Immature natural killer cell (primary cell): ENCODE measurements at regions not wholly inside any gene's neighbourhood (a gene's known extent, or its start where the extent isn't known, plus 50 kb on each side); places are given as distances from the start of the nearest gene placed in this dataset.

Source experiments
- DNase-seq, 3 donors: peaks; one replicate each; pipeline ENCODE4 v3.0.0; 2022; ENCODE audit warnings: mixed read lengths in 1 of 3
- H3K27ac Mint-ChIP-seq, 6 donors: one replicate each; pipeline ENCODE4 v1.8.0; 2020; ENCODE audit warnings: mixed read lengths in 6 of 6, mild to moderate bottlenecking in 5 of 6, inconsistent platforms in 4 of 6, moderate library complexity in 3 of 6
- H3K27me3 Mint-ChIP-seq, 3 donors: one replicate each; pipeline ENCODE4 v1.8.0; 2020 to 2021; ENCODE audit warnings: low read depth in 3 of 3, mild to moderate bottlenecking in 3 of 3, mixed read lengths in 3 of 3, moderate library complexity in 3 of 3, inconsistent platforms in 1 of 3
- H3K36me3 Mint-ChIP-seq, 3 donors: one replicate each; pipeline ENCODE4 v1.8.0; 2020; ENCODE audit warnings: mixed read lengths in 3 of 3, inconsistent platforms in 2 of 3, mild to moderate bottlenecking in 2 of 3
- H3K4me1 Mint-ChIP-seq, 2 donors: one replicate each; pipeline ENCODE4 v1.8.0; 2020; ENCODE audit warnings: inconsistent platforms in 2 of 2, mild to moderate bottlenecking in 2 of 2, mixed read lengths in 2 of 2, moderate library complexity in 1 of 2
- H3K4me3 Mint-ChIP-seq, 5 donors: one replicate each; pipeline ENCODE4 v1.8.0; 2020; ENCODE audit warnings: mild to moderate bottlenecking in 5 of 5, mixed read lengths in 5 of 5, inconsistent platforms in 3 of 5, moderate library complexity in 3 of 5
- H3K9me3 Mint-ChIP-seq, 6 donors: one replicate each; pipeline ENCODE4 v1.8.0; 2020; ENCODE audit warnings: mild to moderate bottlenecking in 6 of 6, mixed read lengths in 6 of 6, inconsistent platforms in 4 of 6, moderate library complexity in 3 of 6

DNA sequence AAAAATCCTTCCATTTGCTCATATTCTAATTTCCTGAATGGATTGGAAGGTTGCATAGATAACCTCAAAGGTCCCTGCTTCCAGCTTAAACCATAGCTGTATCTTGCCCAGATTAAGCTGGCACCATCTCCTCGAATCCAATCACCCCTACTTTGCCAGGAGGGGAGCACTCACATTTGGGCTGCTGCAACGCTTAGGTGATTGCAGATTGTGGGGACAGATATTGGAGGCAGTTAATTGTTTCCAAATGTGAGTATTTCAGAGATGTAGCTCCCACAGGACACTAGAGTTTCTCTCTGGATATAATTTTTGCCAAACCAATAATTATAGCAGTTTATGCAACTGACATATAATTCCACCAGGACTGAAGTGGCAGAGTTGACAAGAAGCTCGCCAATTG lies 53.5 kb upstream of the ACSL1 start:
- H3K4me3 Mint-ChIP-seq, result no peak overlapping the region

DNA sequence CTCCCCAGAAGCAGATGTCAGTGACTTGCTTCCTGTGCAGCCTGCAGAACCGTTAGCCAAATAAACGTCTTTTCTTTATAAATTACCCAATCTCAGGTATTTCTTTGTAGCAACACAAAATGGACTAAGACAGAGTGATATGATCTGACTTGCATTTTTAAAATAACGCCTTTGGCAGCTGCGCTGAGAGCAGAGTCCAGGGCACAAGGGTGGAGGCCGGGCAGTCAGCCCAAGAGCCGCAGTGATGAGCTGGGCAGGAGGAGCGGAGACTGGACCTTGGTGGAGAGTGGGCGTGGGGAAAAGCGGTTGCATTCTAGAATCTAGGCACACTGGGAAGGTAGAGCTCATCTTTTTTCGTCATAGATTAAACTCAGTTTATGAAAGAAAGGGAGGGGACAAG lies 56.5 kb upstream of the ACSL1 start:
- Mint-ChIP-seq H3K27me3 (peaks cover 0 to 8% (median 4%) of the 10 kb centered on the region in 3 donors), H3K36me3 (no peaks in the 10 kb centered on the region), H3K9me3 (no peaks in the 10 kb centered on the region), H3K4me1 (no peaks in the 10 kb centered on the region), H3K27ac (no peak overlapping the region), H3K4me3 (no peak overlapping the region)
- no peak for DNase-seq

More for the DNA sequence above, 53.5 kb upstream of the ACSL1 start:
- H3K4me1 Mint-ChIP-seq, result no peaks in the 10 kb centered on the region
- DNase-seq, result no peak
- H3K27me3 Mint-ChIP-seq, result peaks cover 0 to 7% (median 6%) of the 10 kb centered on the region in 3 donors
- no peaks in the 10 kb centered on the region for H3K36me3 Mint-ChIP-seq
- H3K9me3 Mint-ChIP-seq, result no peaks in the 10 kb centered on the region
- no peak overlapping the region for H3K27ac Mint-ChIP-seq

DNA sequence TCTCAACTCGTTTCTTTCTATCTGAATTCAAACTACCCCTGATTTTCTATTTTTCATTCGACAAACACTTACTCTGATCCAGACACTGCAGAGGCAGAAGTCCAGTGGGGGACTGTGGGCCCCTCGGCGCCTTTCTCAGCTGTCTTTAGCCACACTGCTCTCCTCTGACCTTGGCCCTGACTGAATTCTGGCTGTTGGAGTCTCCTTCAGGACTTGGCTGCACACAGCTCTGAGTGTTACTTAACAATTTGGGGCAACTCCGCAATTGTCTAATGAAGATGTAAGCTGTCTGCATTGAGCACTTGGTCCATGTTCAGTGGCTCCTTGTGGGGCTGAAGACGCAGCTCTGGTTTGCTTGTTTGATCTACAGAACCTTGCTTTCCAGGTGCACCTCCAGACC lies 57.3 kb upstream of the ACSL1 start:
- H3K4me3 Mint-ChIP-seq, result no peak overlapping the region
- H3K27ac Mint-ChIP-seq, result no peak overlapping the region
- DNase-seq, result no peak
- H3K27me3 Mint-ChIP-seq, result peaks cover 1 to 8% (median 4%) of the 10 kb centered on the region in 3 donors
- no peaks in the 10 kb centered on the region for H3K36me3 Mint-ChIP-seq
- no peaks in the 10 kb centered on the region for H3K9me3 Mint-ChIP-seq
- H3K4me1 Mint-ChIP-seq, result no peaks in the 10 kb centered on the region

DNA sequence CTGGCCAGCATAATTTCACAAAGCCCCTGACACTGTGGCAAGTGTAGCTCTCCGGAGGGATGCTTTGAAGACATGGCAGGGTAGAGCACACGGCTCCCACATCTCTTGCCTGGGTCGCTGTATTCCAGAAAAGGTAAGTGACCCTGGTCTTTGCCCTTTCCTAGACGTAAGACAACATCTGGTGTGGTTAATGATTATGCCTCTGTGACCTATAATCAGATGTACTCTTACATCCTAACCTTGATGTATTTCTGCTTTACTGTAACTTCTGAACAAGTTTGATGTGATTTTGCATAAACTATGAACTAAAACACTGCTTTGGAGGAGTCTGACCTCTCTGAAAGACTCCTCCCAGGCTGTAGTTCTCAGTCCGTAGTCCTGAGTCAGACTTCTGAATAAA lies 59.1 kb upstream of the ACSL1 start:
- Mint-ChIP-seq H3K36me3 (no peaks in the 10 kb centered on the region), H3K9me3 (no peaks in the 10 kb centered on the region)

DNA sequence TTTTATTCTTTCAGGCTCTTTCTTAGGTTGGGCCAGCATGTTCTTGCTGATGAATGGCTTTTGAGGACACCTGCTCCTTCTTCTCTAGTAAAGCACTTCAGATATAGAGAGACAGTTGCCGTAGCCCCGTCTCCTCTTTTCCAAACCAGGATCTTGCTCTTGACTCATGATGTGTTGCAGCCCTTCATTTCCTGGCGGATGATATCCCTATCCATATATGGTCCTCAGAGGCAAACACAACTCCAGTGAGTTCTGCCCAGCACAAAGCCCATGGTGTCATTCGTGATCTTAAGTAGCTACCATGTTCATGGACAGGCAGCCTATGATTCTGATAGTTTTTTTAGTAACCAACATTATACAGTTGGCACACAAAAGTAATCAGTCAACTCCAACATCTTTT lies 59.8 kb upstream of the ACSL1 start:
- no peak overlapping the region for H3K27ac Mint-ChIP-seq
- H3K27me3 Mint-ChIP-seq, result peaks cover 2 to 8% (median 2%) of the 10 kb centered on the region in 3 donors
- H3K4me1 Mint-ChIP-seq, result no peaks in the 10 kb centered on the region
- H3K36me3 Mint-ChIP-seq, result no peaks in the 10 kb centered on the region
- DNase-seq, result no peak
- no peak overlapping the region for H3K4me3 Mint-ChIP-seq
- no peaks in the 10 kb centered on the region for H3K9me3 Mint-ChIP-seq

More for the DNA sequence above, 59.1 kb upstream of the ACSL1 start:
- H3K27ac Mint-ChIP-seq, result no peak overlapping the region
- peaks cover 0 to 8% (median 2%) of the 10 kb centered on the region in 3 donors for H3K27me3 Mint-ChIP-seq
- no peak overlapping the region for H3K4me3 Mint-ChIP-seq
- no peaks in the 10 kb centered on the region for H3K4me1 Mint-ChIP-seq
- DNase-seq, result no peak

DNA sequence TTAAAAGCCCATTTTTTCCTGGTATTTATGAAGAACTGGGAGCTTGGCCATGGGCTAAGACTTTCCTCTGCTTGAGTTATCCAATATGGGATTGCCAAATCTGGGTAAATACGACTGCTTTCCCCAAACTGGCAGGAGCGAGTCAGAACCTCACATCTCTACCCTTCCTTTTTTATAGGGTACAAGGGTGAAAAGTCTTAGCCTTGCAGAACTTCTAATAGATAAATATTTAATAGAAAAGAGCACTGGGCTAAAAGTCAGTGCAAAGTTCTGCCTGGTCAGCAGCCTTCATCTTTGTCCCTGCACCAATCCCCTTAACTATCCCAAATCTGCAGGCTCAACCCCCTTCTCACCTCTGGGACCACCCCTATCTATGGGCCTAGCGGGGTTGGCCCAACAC lies 61.6 kb upstream of the ACSL1 start:
- Mint-ChIP-seq H3K4me1 (no peaks in the 10 kb centered on the region), H3K27me3 (peaks cover 2 to 7% (median 3%) of the 10 kb centered on the region in 3 donors), H3K4me3 (no peak overlapping the region), H3K27ac (no peak overlapping the region), H3K9me3 (peaks cover 0 to 2% (median 0%) of the 10 kb centered on the region in 6 donors), H3K36me3 (no peaks in the 10 kb centered on the region)
- DNase-seq, result no peak

DNA sequence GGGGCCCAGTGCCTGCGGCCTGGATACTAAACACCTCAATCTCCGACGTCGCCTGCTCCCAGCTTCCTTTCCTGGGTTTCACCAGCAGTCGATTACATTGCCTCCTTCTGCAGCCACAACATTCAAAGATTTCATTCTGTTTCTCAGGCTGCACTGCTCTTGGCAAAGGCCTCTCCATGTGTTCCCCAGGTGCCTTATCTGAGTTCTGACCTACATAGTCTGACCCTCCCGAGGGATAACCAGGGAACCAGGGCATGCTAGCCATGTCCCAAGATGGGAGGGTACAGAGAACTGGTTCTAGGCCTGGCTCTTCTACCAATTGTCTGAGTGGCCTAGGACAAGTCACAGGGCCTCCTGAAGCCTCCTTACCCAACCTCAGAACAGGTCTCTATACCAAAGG lies 62.2 kb upstream of the ACSL1 start:
- Mint-ChIP-seq H3K9me3 (peaks cover 0 to 2% (median 0%) of the 10 kb centered on the region in 6 donors), H3K27me3 (peaks cover 2 to 7% (median 3%) of the 10 kb centered on the region in 3 donors), H3K4me3 (no peak overlapping the region), H3K36me3 (no peaks in the 10 kb centered on the region), H3K27ac (no peak overlapping the region), H3K4me1 (no peaks in the 10 kb centered on the region)
- DNase-seq, result no peak

DNA sequence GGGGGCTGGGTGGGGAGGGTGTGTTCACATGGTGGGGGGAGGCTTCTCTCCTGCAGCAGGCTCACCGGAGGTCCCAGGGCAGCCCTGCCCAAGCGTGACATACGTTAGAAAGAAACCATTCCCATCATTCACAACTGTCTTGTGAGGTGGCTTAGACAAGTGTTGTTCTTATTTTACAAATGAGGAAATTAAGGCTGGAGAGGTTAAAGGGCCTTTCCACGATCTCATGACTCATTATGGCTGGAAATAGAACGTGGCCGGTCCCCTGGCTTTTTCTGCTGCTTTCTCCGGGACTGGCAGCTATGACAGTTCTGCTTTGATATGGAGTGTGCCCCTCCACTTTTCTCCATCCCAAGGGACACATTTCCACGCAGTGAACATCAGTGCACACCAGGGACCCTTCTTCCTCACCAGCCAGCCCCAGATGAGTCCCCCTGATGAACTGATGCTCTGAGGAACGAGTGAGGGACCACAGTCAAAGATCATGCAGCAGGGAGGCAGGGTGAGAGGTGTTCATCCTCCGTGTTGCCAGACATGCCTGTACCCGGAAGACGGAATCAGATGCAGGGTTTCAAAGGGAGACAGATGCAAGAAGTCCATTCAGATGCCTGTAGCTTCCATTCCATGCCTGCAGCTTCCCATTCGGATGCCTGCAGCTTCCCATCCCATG lies 64.0 kb upstream of the ACSL1 start:
- peaks cover 0 to 5% (median 0%) of the 10 kb centered on the region in 3 donors for H3K36me3 Mint-ChIP-seq
- H3K27me3 Mint-ChIP-seq, result peaks cover 2 to 6% (median 3%) of the 10 kb centered on the region in 3 donors
- no peaks in the 10 kb centered on the region for H3K4me1 Mint-ChIP-seq
- H3K27ac Mint-ChIP-seq, result no peak overlapping the region
- H3K9me3 Mint-ChIP-seq, result peaks cover 0 to 3% (median 0%) of the 10 kb centered on the region in 6 donors
- no peak overlapping the region for H3K4me3 Mint-ChIP-seq
- no peak for DNase-seq

DNA sequence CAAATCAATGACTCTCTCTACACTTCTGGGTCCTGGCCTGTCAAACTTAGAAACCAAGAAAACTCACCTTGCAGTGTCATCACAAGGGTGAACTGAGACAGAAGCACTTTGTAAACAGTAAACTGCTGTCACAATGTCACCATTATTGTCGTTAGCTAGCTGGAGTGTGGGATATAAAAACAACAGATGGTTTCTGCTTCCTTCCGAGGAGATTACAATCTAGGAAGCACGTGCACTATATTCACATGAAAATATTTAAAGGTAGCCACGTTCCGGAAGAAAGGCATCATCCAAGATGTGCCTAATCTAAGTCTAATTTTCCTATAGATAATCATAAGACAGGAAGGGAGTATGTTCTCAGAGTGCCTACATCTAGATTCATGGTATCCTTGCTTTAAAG lies 64.7 kb upstream of the ACSL1 start:
- Mint-ChIP-seq H3K4me3 (no peak overlapping the region), H3K27ac (no peak overlapping the region), H3K9me3 (peaks cover 0 to 3% (median 0%) of the 10 kb centered on the region in 6 donors), H3K27me3 (peaks cover 2 to 8% (median 3%) of the 10 kb centered on the region in 3 donors), H3K36me3 (peaks cover 0 to 5% (median 0%) of the 10 kb centered on the region in 3 donors), H3K4me1 (no peaks in the 10 kb centered on the region)
- DNase-seq, result no peak

DNA sequence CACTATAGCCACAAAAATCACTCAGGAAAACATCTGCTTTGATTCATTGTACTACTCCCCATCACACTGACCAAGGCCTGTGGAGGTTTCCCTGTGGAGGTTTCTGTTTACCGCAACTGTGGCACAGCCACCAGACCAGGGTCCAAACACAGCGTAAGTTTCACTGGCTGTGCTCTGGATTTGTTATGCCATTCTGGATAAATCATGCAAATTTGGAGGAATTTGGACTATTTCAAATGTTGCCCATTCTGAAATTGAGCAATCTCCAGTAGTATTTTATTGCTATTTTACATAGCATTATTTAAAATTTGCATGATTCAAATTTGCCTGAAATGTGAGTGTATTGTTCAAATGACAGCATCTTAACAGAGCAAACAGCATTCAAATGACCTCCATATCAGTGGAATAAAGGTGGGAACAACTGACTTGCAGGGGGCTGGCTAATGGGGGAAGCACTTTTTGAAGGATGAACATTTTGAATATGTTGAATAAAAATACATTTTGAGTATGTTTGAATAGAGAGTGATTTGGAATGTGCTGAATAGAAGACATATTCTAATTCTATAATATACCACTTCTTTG lies 66.1 kb upstream of the ACSL1 start:
- no peak overlapping the region for H3K27ac Mint-ChIP-seq
- no peak for DNase-seq
- H3K9me3 Mint-ChIP-seq, result peaks cover 0 to 3% (median 0%) of the 10 kb centered on the region in 6 donors
- H3K4me3 Mint-ChIP-seq, result no peak overlapping the region
- H3K36me3 Mint-ChIP-seq, result peaks cover 0 to 5% (median 0%) of the 10 kb centered on the region in 3 donors
- no peaks in the 10 kb centered on the region for H3K4me1 Mint-ChIP-seq
- peaks cover 2 to 9% (median 3%) of the 10 kb centered on the region in 3 donors for H3K27me3 Mint-ChIP-seq

DNA sequence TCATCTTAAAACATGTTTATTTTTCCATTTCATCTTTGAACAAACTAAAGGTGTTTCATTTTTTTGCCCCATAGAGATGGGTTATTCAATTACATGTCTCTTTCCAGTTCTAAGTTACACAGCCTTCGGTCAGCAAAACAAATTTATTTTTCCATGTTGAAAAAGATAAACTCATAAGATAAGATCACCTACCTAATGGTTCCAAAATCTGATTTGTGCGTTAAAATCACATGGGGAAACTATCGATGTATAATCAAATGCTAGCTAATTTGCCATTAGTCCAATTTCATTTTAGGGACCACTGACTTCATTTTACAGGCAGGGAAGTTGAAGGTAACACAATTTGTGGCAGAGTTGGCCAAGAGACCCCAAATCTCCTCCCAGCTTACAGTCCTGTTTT lies 67.2 kb upstream of the ACSL1 start:
- peaks cover 0 to 3% (median 0%) of the 10 kb centered on the region in 6 donors for H3K9me3 Mint-ChIP-seq
- peaks cover 1 to 9% (median 3%) of the 10 kb centered on the region in 3 donors for H3K27me3 Mint-ChIP-seq
- H3K27ac Mint-ChIP-seq, result no peak overlapping the region
- no peaks in the 10 kb centered on the region for H3K4me1 Mint-ChIP-seq
- H3K36me3 Mint-ChIP-seq, result peaks cover 0 to 5% (median 0%) of the 10 kb centered on the region in 3 donors
- no peak for DNase-seq
- H3K4me3 Mint-ChIP-seq, result no peak overlapping the region

DNA sequence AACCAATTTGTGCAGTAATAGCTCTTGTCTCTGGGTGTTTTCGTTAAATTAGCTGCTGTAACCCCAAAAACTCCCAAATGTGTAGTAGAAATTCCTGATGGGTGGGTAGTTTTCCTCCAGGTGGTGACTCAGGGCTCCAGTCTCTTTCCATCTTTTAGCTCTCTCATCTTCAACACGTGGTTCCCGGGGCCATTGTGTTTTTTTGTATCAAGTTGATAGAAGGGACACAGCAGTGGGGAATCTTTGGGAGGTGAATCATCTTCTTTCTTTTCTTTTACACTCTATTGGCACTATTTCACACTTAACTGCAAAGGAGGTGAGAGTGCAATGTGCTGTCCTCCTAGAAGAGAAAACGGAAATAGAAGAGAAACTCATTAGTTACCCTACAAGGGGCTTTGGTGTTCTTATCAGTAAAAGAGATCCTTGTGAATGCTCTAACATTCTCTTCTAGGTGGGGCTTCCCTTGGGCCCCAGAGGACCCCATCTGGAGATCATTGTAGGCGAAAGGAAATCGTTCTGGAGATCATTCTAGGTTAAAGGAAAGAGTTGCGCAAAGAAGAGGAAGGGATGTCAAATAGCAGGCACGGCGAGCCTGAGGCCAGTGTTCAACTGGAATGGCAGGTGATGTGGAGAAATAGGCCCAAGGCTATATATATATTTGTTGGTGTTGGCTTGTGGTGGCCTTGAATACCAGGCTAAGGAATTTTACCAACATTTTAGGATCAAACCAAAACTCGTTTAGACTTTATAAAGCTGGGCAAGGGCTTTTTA lies 68.2 kb upstream of the ACSL1 start:
- no peak overlapping the region for H3K4me3 Mint-ChIP-seq
- peaks cover 0 to 5% (median 0%) of the 10 kb centered on the region in 3 donors for H3K36me3 Mint-ChIP-seq
- DNase-seq, result no peak
- H3K9me3 Mint-ChIP-seq, result peaks cover 0 to 3% (median 0%) of the 10 kb centered on the region in 6 donors
- no peak overlapping the region for H3K27ac Mint-ChIP-seq
- peaks cover 0 to 12% (median 3%) of the 10 kb centered on the region in 3 donors for H3K27me3 Mint-ChIP-seq
- no peaks in the 10 kb centered on the region for H3K4me1 Mint-ChIP-seq

DNA sequence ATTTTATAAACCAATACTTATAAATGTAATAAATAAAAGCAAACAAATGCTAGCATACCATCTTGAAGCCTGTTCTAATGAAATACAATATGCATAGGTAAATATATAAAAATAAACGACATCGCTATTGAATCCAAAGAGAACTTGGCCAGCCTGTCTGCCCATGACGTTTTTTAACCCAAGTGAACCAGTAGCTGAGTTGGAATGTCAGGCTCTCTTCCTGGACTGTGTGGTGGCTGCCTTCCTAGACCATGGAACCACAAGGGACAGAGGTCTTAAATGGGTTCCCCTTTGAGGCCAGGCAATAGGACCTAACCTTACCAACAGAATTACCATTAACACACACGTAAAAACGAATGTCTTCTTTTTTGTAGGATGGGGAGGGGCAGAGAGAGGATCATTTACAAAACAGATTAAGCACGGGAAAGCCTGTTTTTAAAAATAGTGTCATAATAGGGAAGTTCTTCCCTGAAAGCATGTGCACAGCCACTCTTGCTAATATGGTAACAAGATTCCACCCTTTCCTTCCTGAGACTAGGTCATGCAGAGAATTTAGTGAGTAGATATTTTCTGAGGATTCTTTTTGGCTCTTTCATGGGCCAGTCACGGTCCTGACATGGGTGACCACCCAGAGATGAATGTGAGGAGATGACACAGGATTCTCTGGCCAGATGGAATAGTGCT lies 69.4 kb upstream of the ACSL1 start:
- Mint-ChIP-seq H3K27me3 (peaks cover 0 to 10% (median 3%) of the 10 kb centered on the region in 3 donors), H3K27ac (no peak overlapping the region), H3K4me1 (no peaks in the 10 kb centered on the region), H3K9me3 (peaks cover 0 to 3% (median 0%) of the 10 kb centered on the region in 6 donors), H3K4me3 (no peak overlapping the region), H3K36me3 (peaks cover 0 to 5% (median 0%) of the 10 kb centered on the region in 3 donors)
- no peak for DNase-seq
